ENCODE measurements at regions not wholly inside any gene's neighbourhood (a gene's known extent, or its start where the extent isn't known, plus 50 kb on each side); places are given as distances from the start of the nearest gene placed in this dataset.

- TF ChIP-seq EZH2phosphoT487 (IDR thresholded peaks at IDR 0.05; ENCODE audit: borderline replicate concordance, low read depth, low read length), result no peak
- no peak for TF ChIP-seq CTCF (conservative IDR thresholded peaks at IDR 0.05; ENCODE audit: low read length)
- intact Hi-C loops (cut with micrococcal nuclease; ENCODE audit: unreplicated experiment), result no loop called here
- peaks cover 3% of the 10 kb centered on the region; the same call in 1 of the 2 replicates for H3K9me3 ChIP-seq (ENCODE audit: low read length)
- H3K4me2 ChIP-seq (ENCODE audit: low read length), result no peak overlapping the region
- H3K9me2 ChIP-seq (ENCODE audit: insufficient read depth, low read length), result no peaks in the 10 kb centered on the region
- H2AFZ ChIP-seq (ENCODE audit: low read length), result no peak overlapping the region
- H3K4me3 ChIP-seq (ENCODE audit: low read depth, low read length, poor library complexity, severe bottlenecking), result no peak overlapping the region
- no peak for DNase-seq (ENCODE audit: low spot score)
- no peaks in the 10 kb centered on the region for H3K79me2 ChIP-seq (ENCODE audit: insufficient read depth, low read depth, low read length)
- no peaks in the 10 kb centered on the region for H4K20me1 ChIP-seq (ENCODE audit: insufficient read depth, low read length)
- ChIA-PET POLR2A (interaction anchor here (0.9 to 1.6 kb wide), 2 partner anchors 8 to 12 kb away, joined by 3 to 5 read pairs; no protein-coding TSS in a partner anchor), CTCF (ENCODE audit: unreplicated experiment) (no interaction called here)
- H3K27ac ChIP-seq (ENCODE audit: low read depth, low read length, poor library complexity, severe bottlenecking), result no peak overlapping the region
- peaks cover 29% of the 10 kb centered on the region for H3K4me1 ChIP-seq (ENCODE audit: insufficient read depth, low read length, poor library complexity, severe bottlenecking)
- BruUV-seq (replicated peaks), result no TSS peak
- no peaks in the 10 kb centered on the region for H3K36me3 ChIP-seq (ENCODE audit: insufficient read depth, low read length)
These were observed 130.5 kb downstream of the TOMM20 start for GRCh38 chr1:234997896-234998741.

GRCh38 chr1:234997201-234997895 is 131.3 kb downstream of the TOMM20 start:
- no peaks in the 10 kb centered on the region for H3K36me3 ChIP-seq (ENCODE audit: insufficient read depth, low read length)
- H3K9me2 ChIP-seq (ENCODE audit: insufficient read depth, low read length), result no peaks in the 10 kb centered on the region
- no peak overlapping the region for H3K4me3 ChIP-seq (ENCODE audit: low read depth, low read length, poor library complexity, severe bottlenecking)
- intact Hi-C loops (cut with micrococcal nuclease; ENCODE audit: unreplicated experiment), result no loop called here
- H3K27ac ChIP-seq (ENCODE audit: low read depth, low read length, poor library complexity, severe bottlenecking), result no peak overlapping the region
- no peak for DNase-seq (ENCODE audit: low spot score)
- ChIA-PET CTCF (ENCODE audit: unreplicated experiment) (no interaction called here), POLR2A (interaction anchor here (0.7 to 1.2 kb wide), 2 partner anchors 9 to 81 kb away, joined by 3 read pairs; no protein-coding TSS in a partner anchor)
- TF ChIP-seq CTCF (conservative IDR thresholded peaks at IDR 0.05; ENCODE audit: low read length), result no peak
- no peak for TF ChIP-seq EZH2phosphoT487 (IDR thresholded peaks at IDR 0.05; ENCODE audit: borderline replicate concordance, low read depth, low read length)
- no TSS peak for BruUV-seq (replicated peaks)
- H3K9me3 ChIP-seq (ENCODE audit: low read length), result no peaks in the 10 kb centered on the region
- H3K4me1 ChIP-seq (ENCODE audit: insufficient read depth, low read length, poor library complexity, severe bottlenecking), result peaks cover 22% of the 10 kb centered on the region
- no peak overlapping the region for H2AFZ ChIP-seq (ENCODE audit: low read length)
- H4K20me1 ChIP-seq (ENCODE audit: insufficient read depth, low read length), result no peaks in the 10 kb centered on the region
- no peak overlapping the region for H3K4me2 ChIP-seq (ENCODE audit: low read length)
- no peaks in the 10 kb centered on the region for H3K79me2 ChIP-seq (ENCODE audit: insufficient read depth, low read depth, low read length)

Data from OCI-LY7 (cell line).